DND-41 (cell line): ENCODE measurements at regions not wholly inside any gene's neighbourhood (a gene's known extent, or its start where the extent isn't known, plus 50 kb on each side); places are given as distances from the start of the nearest gene placed in this dataset.

ENCODE experiments used
- EZH2 ChIP-seq: IDR thresholded peaks from 3 replicates; pipeline ENCODE4 v1.6.1; 2012; ENCODE audit warnings: borderline replicate concordance, low read depth, mild to moderate bottlenecking, moderate library complexity, low read length, inconsistent platforms; ENCODE audit not compliant: severe bottlenecking
- TF ChIP-seq, protein P1 (sequence below): IDR thresholded peaks from 2 replicates; pipeline ENCODE4 v1.5.1; 2012; ENCODE audit warnings: borderline replicate concordance, low read length, moderate library complexity, mild to moderate bottlenecking; ENCODE audit not compliant: poor library complexity, severe bottlenecking; ENCODE audit errors: extremely low read depth

DNA sequence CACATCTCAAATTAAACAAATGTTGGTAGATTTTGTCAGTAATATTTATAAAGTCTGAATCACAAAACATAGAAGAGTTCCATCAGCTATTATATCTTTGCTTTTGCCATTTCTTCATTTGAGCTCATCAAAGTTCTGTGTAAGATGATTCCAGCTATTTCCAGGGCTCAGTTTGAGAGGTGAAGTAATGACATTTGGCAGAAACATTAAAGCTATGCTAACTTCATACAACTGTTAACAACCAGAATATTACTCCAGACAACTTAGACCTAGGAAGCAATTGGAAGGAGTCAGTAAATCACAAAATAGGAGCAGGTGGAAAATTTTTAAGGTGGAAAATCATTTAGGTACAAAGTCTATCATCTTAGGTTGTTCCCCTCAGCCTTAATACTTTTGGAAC lies 76.2 kb upstream of the CSNK1A1L start:
- TF ChIP-seq, protein P1, sequence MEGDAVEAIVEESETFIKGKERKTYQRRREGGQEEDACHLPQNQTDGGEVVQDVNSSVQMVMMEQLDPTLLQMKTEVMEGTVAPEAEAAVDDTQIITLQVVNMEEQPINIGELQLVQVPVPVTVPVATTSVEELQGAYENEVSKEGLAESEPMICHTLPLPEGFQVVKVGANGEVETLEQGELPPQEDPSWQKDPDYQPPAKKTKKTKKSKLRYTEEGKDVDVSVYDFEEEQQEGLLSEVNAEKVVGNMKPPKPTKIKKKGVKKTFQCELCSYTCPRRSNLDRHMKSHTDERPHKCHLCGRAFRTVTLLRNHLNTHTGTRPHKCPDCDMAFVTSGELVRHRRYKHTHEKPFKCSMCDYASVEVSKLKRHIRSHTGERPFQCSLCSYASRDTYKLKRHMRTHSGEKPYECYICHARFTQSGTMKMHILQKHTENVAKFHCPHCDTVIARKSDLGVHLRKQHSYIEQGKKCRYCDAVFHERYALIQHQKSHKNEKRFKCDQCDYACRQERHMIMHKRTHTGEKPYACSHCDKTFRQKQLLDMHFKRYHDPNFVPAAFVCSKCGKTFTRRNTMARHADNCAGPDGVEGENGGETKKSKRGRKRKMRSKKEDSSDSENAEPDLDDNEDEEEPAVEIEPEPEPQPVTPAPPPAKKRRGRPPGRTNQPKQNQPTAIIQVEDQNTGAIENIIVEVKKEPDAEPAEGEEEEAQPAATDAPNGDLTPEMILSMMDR: no peak
- no peak for TF ChIP-seq EZH2
